ENCODE measurements at regions not wholly inside any gene's neighbourhood (a gene's known extent, or its start where the extent isn't known, plus 50 kb on each side); places are given as distances from the start of the nearest gene placed in this dataset.

DNA sequence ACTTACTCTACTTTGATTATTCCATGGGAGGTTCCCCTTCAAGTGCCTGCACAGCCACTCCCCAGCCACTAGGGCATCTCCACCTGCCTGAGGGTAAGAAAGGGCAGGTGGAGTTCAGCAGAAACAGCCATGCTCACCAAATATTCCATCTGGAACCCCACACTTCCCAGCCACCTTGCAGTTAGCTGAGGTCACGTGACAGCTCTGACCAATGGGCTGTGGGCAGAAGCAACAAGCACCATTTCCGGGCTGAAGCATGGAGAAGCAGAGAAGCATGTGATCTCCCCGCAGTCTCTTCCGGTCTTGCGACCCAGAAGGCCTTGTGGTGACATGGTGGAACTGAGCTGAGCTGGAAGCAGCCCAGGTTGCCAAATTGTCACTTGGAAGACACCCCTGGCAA is 108.6 kb downstream of the CCT6B start:
- H3K4me2 ChIP-seq (ENCODE audit: low read length): no peak overlapping the region
- H3K4me3 ChIP-seq (ENCODE audit: insufficient read depth, low read depth, low read length): no peak overlapping the region
- no peaks in the 10 kb centered on the region for H3K4me1 ChIP-seq (ENCODE audit: insufficient read depth, low read length)
- H3K9ac ChIP-seq (ENCODE audit: low read length): no peak overlapping the region
- DNase-seq (ENCODE audit: low read depth): no peak
- Mint-ChIP-seq H3K27me3 (ENCODE audit: low read depth, unreplicated experiment) (peaks cover 28% of the 10 kb centered on the region), H3K27ac (ENCODE audit: unreplicated experiment) (no peak overlapping the region), H3K4me1 (ENCODE audit: low read depth, unreplicated experiment) (no peaks in the 10 kb centered on the region), H3K4me3 (ENCODE audit: unreplicated experiment) (no peak overlapping the region), H3K36me3 (ENCODE audit: low read depth, unreplicated experiment) (no peaks in the 10 kb centered on the region), H3K9me3 (ENCODE audit: unreplicated experiment) (no peaks in the 10 kb centered on the region)
- no peak overlapping the region for H3K27ac ChIP-seq (ENCODE audit: low read depth, low read length)
- no peaks in the 10 kb centered on the region for H3K36me3 ChIP-seq (ENCODE audit: insufficient read depth, low read length)
- no peaks in the 10 kb centered on the region for H4K20me1 ChIP-seq (ENCODE audit: insufficient read depth, low read length)
- no peak for TF ChIP-seq EZH2 (IDR thresholded peaks at IDR 0.05; ENCODE audit: insufficient read depth, low read length)
- TF ChIP-seq, protein P1, sequence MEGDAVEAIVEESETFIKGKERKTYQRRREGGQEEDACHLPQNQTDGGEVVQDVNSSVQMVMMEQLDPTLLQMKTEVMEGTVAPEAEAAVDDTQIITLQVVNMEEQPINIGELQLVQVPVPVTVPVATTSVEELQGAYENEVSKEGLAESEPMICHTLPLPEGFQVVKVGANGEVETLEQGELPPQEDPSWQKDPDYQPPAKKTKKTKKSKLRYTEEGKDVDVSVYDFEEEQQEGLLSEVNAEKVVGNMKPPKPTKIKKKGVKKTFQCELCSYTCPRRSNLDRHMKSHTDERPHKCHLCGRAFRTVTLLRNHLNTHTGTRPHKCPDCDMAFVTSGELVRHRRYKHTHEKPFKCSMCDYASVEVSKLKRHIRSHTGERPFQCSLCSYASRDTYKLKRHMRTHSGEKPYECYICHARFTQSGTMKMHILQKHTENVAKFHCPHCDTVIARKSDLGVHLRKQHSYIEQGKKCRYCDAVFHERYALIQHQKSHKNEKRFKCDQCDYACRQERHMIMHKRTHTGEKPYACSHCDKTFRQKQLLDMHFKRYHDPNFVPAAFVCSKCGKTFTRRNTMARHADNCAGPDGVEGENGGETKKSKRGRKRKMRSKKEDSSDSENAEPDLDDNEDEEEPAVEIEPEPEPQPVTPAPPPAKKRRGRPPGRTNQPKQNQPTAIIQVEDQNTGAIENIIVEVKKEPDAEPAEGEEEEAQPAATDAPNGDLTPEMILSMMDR (IDR thresholded peaks at IDR 0.05; ENCODE audit: insufficient read depth, low read depth, low read length): no peak
- H3K79me2 ChIP-seq (ENCODE audit: insufficient read depth, low read length): no peaks in the 10 kb centered on the region
- H3K27me3 ChIP-seq (ENCODE audit: insufficient read depth, low read length): no peaks in the 10 kb centered on the region
- H2AFZ ChIP-seq (ENCODE audit: low read depth, low read length): no peak overlapping the region
- H3K9me3 ChIP-seq (ENCODE audit: insufficient read depth, low read depth, low read length): no peaks in the 10 kb centered on the region
- no peak for FAIRE-seq

DNA sequence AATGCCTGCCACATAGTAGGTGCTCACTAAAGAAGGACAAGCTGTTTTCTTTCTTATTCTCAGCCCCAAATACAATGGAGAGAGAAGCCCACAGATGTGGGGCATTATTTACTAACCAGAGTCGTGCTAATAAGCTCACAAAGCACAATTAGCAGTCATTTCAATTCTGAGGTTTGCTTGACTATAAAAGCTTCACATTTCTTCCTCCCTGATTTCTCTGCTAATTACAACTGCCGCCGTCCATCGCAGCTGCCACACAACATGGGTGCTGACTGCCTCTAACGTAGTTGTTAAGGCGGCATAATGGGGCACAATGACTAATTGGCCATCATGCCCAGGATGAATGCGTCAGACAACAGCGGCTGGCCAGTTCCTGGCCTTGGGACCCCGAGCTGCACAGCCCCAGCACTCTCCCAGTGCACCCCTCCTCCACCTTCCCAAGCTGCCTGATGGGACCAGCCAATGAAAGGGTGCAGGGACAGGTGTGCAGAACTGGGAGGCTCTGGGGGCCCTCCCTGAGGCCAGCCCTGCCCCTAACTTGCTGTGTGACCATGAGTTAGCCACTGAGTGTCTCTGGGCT is 109.2 kb downstream of the CCT6B start:
- no peak overlapping the region for H2AFZ ChIP-seq (ENCODE audit: low read depth, low read length)
- no peak overlapping the region for H3K27ac ChIP-seq (ENCODE audit: low read depth, low read length)
- no peaks in the 10 kb centered on the region for H4K20me1 ChIP-seq (ENCODE audit: insufficient read depth, low read length)
- H3K9ac ChIP-seq (ENCODE audit: low read length): no peak overlapping the region
- Mint-ChIP-seq H3K36me3 (ENCODE audit: low read depth, unreplicated experiment) (no peaks in the 10 kb centered on the region), H3K27ac (ENCODE audit: unreplicated experiment) (no peak overlapping the region), H3K4me3 (ENCODE audit: unreplicated experiment) (no peak overlapping the region), H3K9me3 (ENCODE audit: unreplicated experiment) (no peaks in the 10 kb centered on the region), H3K4me1 (ENCODE audit: low read depth, unreplicated experiment) (no peaks in the 10 kb centered on the region), H3K27me3 (ENCODE audit: low read depth, unreplicated experiment) (peaks cover 28% of the 10 kb centered on the region)
- H3K4me3 ChIP-seq (ENCODE audit: insufficient read depth, low read depth, low read length): no peak overlapping the region
- H3K9me3 ChIP-seq (ENCODE audit: insufficient read depth, low read depth, low read length): no peaks in the 10 kb centered on the region
- no peaks in the 10 kb centered on the region for H3K36me3 ChIP-seq (ENCODE audit: insufficient read depth, low read length)
- FAIRE-seq: no peak
- no peaks in the 10 kb centered on the region for H3K79me2 ChIP-seq (ENCODE audit: insufficient read depth, low read length)
- no peak for TF ChIP-seq EZH2 (IDR thresholded peaks at IDR 0.05; ENCODE audit: insufficient read depth, low read length)
- TF ChIP-seq, protein P1 (IDR thresholded peaks at IDR 0.05; ENCODE audit: insufficient read depth, low read depth, low read length): no peak
- DNase-seq (ENCODE audit: low read depth): no peak
- no peak overlapping the region for H3K4me2 ChIP-seq (ENCODE audit: low read length)
- no peaks in the 10 kb centered on the region for H3K4me1 ChIP-seq (ENCODE audit: insufficient read depth, low read length)
- H3K27me3 ChIP-seq (ENCODE audit: insufficient read depth, low read length): no peaks in the 10 kb centered on the region

DNA sequence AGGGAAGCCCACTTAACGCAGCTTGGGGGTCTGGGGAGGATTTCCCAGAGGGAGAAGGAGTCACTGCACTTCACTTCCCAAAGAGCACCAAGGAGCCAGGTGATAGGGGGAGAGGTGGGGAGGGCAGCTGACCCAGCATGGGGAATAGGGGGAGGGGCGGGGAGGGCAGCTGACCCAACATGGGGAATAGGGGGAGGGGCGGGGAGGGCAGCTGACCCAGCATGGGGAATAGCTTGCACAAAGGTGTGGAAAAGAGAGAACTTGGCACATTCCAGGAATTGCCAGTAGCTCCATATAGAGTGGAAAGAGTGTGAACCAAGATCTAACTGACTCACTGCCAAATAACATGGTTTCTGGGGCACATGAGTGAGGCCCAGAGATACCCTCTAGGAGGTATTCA is 110.3 kb downstream of the CCT6B start:
- DNase-seq (ENCODE audit: low read depth) (no peak), FAIRE-seq (no peak)
- Mint-ChIP-seq H3K36me3 (ENCODE audit: low read depth, unreplicated experiment) (no peaks in the 10 kb centered on the region), H3K27ac (ENCODE audit: unreplicated experiment) (no peak overlapping the region), H3K4me1 (ENCODE audit: low read depth, unreplicated experiment) (no peaks in the 10 kb centered on the region), H3K27me3 (ENCODE audit: low read depth, unreplicated experiment) (peaks cover 31% of the 10 kb centered on the region), H3K4me3 (ENCODE audit: unreplicated experiment) (no peak overlapping the region), H3K9me3 (ENCODE audit: unreplicated experiment) (no peaks in the 10 kb centered on the region)
- H3K4me3 ChIP-seq (ENCODE audit: insufficient read depth, low read depth, low read length): no peak overlapping the region
- H4K20me1 ChIP-seq (ENCODE audit: insufficient read depth, low read length): no peaks in the 10 kb centered on the region
- TF ChIP-seq EZH2 (IDR thresholded peaks at IDR 0.05; ENCODE audit: insufficient read depth, low read length): no peak
- TF ChIP-seq, protein P1 (IDR thresholded peaks at IDR 0.05; ENCODE audit: insufficient read depth, low read depth, low read length): no peak
- no peaks in the 10 kb centered on the region for H3K79me2 ChIP-seq (ENCODE audit: insufficient read depth, low read length)
- no peak overlapping the region for H3K4me2 ChIP-seq (ENCODE audit: low read length)
- no peak overlapping the region for H3K27ac ChIP-seq (ENCODE audit: low read depth, low read length)
- H3K9ac ChIP-seq (ENCODE audit: low read length): no peak overlapping the region
- H3K9me3 ChIP-seq (ENCODE audit: insufficient read depth, low read depth, low read length): no peaks in the 10 kb centered on the region
- H2AFZ ChIP-seq (ENCODE audit: low read depth, low read length): no peak overlapping the region
- H3K36me3 ChIP-seq (ENCODE audit: insufficient read depth, low read length): no peaks in the 10 kb centered on the region
- H3K4me1 ChIP-seq (ENCODE audit: insufficient read depth, low read length): no peaks in the 10 kb centered on the region
- no peaks in the 10 kb centered on the region for H3K27me3 ChIP-seq (ENCODE audit: insufficient read depth, low read length)
